ENCODE measurements at regions not wholly inside any gene's neighbourhood (a gene's known extent, or its start where the extent isn't known, plus 50 kb on each side); places are given as distances from the start of the nearest gene placed in this dataset.

GRCh38 chrX:109936598-109936997 lies 66.3 kb upstream of the TMEM164 start:
- TF ChIP-seq CTCF (IDR thresholded peaks at IDR 0.05) (no peak), POLR2A (IDR thresholded peaks at IDR 0.05) (no peak)
